ENCODE measurements at regions not wholly inside any gene's neighbourhood (a gene's known extent, or its start where the extent isn't known, plus 50 kb on each side); places are given as distances from the start of the nearest gene placed in this dataset.

DNA sequence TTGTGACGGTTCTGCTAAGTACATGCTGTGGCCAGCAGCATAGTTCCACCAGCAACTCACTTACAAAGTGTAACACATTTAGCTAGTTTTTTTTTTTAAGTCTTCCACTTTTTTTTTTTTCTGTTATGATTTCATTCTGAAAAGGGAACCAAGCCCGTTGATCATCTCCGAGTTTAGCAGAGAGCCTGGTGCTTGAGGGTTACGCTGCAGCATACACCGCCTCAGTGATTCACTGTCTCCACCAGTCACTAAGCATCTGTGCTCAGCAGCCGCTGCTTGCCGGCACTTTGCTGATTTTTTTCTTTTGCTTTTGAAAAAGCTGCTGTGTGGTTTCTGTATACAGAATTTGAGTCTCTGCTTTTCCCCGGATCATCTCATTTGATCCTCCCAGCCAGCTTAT, 194.5 kb upstream of the CDH13 start:
- POLR2A ChIA-PET, result no interaction called here
- Histone ChIP-seq H3K4me2 (ENCODE audit: low read depth, low read length) (no peak overlapping the region), H4K20me1 (ENCODE audit: insufficient read depth, low read length) (no peaks in the 10 kb centered on the region), H3K79me2 (ENCODE audit: insufficient read depth, low read length) (no peaks in the 10 kb centered on the region), H3K4me3 (replicated peaks in 1 of 3; ENCODE audit: insufficient read depth in 1 of 3, low read depth in 2 of 3, low read length in 3 of 3) (no peak overlapping the region), H3K27ac (ENCODE audit: extremely low read length, insufficient read depth, low read length) (no peak overlapping the region), H3K4me1 (ENCODE audit: insufficient read depth, low read length) (no peaks in the 10 kb centered on the region), H3K9ac (ENCODE audit: insufficient read depth, low read depth, low read length) (no peak overlapping the region), H3K27me3 (ENCODE audit: control insufficient read depth in 1 of 2, insufficient read depth in 2 of 2, low read length in 2 of 2) (peaks cover 0 to 10% of the 10 kb centered on the region in 2 experiments; a peak in 2 of 5 replicates), H3K36me3 (replicated peaks in 1 of 2; ENCODE audit: control insufficient read depth in 1 of 2, insufficient read depth in 2 of 2, low read length in 2 of 2) (no peaks in the 10 kb centered on the region), H2AFZ (ENCODE audit: low read length) (no peak overlapping the region), H3K9me3 (ENCODE audit: low read length) (no peaks in the 10 kb centered on the region)
- FAIRE-seq (no peak), ATAC-seq (no peak), DNase-seq (ENCODE audit: low spot score) (no peak)
- in situ Hi-C loops (cut with HindIII; ENCODE audit: extremely low pct_ligation_motif_present, low pct_unique_long_range_greater_than_20kb) (no loop called here), intact Hi-C loops (cut with micrococcal nuclease; ENCODE audit: unreplicated experiment) (no loop called here)
- CTCF ChIA-PET (ENCODE audit: low intra/inter-chr PET ratio, low total read pairs), result no interaction called here
- TF ChIP-seq SP1 (IDR thresholded peaks at IDR 0.05) (no peak), SP1 (CRISPR knock-in tag; IDR thresholded peaks at IDR 0.05) (no peak)
- TF ChIP-seq, protein P1, sequence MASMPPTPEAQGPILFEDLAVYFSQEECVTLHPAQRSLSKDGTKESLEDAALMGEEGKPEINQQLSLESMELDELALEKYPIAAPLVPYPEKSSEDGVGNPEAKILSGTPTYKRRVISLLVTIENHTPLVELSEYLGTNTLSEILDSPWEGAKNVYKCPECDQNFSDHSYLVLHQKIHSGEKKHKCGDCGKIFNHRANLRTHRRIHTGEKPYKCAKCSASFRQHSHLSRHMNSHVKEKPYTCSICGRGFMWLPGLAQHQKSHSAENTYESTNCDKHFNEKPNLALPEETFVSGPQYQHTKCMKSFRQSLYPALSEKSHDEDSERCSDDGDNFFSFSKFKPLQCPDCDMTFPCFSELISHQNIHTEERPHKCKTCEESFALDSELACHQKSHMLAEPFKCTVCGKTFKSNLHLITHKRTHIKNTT (CRISPR knock-in tag; IDR thresholded peaks at IDR 0.05), result no peak
- BruUV-seq (replicated peaks), result no TSS peak
- 12% methylated on average over 8 of the region's 8 CpGs for WGBS (ENCODE audit: low lambda C conversion rate)

DNA sequence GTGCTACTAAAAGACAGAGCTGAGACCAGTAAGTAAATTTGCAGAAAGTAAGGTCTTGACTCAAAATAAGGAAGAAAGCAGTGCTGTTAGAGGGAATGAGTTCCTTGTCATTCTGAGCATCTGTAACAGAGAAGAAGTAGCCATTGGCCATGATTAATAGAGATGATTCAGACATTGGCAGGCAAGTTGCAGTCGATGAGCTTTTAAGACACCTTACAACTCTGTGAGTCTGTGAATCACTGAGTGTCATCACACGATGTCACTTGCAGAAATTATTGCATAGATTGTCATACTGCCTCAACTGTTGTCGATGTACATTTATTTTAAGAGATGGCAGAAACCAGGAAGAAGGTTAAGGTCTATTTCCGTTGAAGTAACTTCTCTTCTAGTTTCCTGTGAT, 201.1 kb upstream of the CDH13 start:
- no peak for FAIRE-seq
- H3K27ac ChIP-seq (ENCODE audit: extremely low read length, insufficient read depth, low read length), result no peak overlapping the region

More for the DNA sequence above, 201.1 kb upstream of the CDH13 start:
- Histone ChIP-seq H3K27me3 (ENCODE audit: control insufficient read depth in 1 of 2, insufficient read depth in 2 of 2, low read length in 2 of 2) (peaks cover 0 to 6% of the 10 kb centered on the region in 2 experiments; a peak in 1 of 5 replicates), H3K36me3 (replicated peaks in 1 of 2; ENCODE audit: control insufficient read depth in 1 of 2, insufficient read depth in 2 of 2, low read length in 2 of 2) (no peaks in the 10 kb centered on the region), H3K9me3 (ENCODE audit: low read length) (no peaks in the 10 kb centered on the region), H3K4me1 (ENCODE audit: insufficient read depth, low read length) (no peaks in the 10 kb centered on the region), H3K4me2 (ENCODE audit: low read depth, low read length) (no peak overlapping the region), H3K4me3 (replicated peaks in 1 of 3; ENCODE audit: insufficient read depth in 1 of 3, low read depth in 2 of 3, low read length in 3 of 3) (no peak overlapping the region), H3K79me2 (ENCODE audit: insufficient read depth, low read length) (no peaks in the 10 kb centered on the region), H2AFZ (ENCODE audit: low read length) (no peak overlapping the region), H4K20me1 (ENCODE audit: insufficient read depth, low read length) (no peaks in the 10 kb centered on the region), H3K9ac (ENCODE audit: insufficient read depth, low read depth, low read length) (no peak overlapping the region)
- no TSS peak for BruUV-seq (replicated peaks)
- DNase-seq (ENCODE audit: low spot score), result no peak
- 10% methylated on average over 4 of the region's 4 CpGs for WGBS (ENCODE audit: low lambda C conversion rate)
- POLR2A ChIA-PET, result no interaction called here
- no peak for ATAC-seq
- CTCF ChIA-PET (ENCODE audit: low intra/inter-chr PET ratio, low total read pairs), result no interaction called here
- in situ Hi-C loops (cut with HindIII; ENCODE audit: extremely low pct_ligation_motif_present, low pct_unique_long_range_greater_than_20kb), result no loop called here
- intact Hi-C loops (cut with micrococcal nuclease; ENCODE audit: unreplicated experiment), result no loop called here
- TF ChIP-seq SNRNP70 (IDR thresholded peaks at IDR 0.05; ENCODE audit: low read depth, low read length), result no peak
- no peak for TF ChIP-seq ZSCAN25 (CRISPR knock-in tag; IDR thresholded peaks at IDR 0.05)
- no peak for TF ChIP-seq ZSCAN29 (CRISPR knock-in tag; conservative IDR thresholded peaks at IDR 0.05)
- no peak for TF ChIP-seq PCBP2 (optimal IDR thresholded peaks at IDR 0.05; ENCODE audit: low read depth, low read length, poor library complexity, severe bottlenecking)
- TF ChIP-seq ZNF331 (CRISPR knock-in tag; IDR thresholded peaks at IDR 0.05), result no peak
- TF ChIP-seq, protein P2, sequence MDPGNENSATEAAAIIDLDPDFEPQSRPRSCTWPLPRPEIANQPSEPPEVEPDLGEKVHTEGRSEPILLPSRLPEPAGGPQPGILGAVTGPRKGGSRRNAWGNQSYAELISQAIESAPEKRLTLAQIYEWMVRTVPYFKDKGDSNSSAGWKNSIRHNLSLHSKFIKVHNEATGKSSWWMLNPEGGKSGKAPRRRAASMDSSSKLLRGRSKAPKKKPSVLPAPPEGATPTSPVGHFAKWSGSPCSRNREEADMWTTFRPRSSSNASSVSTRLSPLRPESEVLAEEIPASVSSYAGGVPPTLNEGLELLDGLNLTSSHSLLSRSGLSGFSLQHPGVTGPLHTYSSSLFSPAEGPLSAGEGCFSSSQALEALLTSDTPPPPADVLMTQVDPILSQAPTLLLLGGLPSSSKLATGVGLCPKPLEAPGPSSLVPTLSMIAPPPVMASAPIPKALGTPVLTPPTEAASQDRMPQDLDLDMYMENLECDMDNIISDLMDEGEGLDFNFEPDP (CRISPR knock-in tag; conservative IDR thresholded peaks at IDR 0.05), result no peak
- TF ChIP-seq ZFP36L2 (CRISPR knock-in tag; IDR thresholded peaks at IDR 0.05), result no peak
- TF ChIP-seq KLF6 (CRISPR knock-in tag; IDR thresholded peaks at IDR 0.05), result no peak
